HG02852 (cell line): ENCODE measurements at regions not wholly inside any gene's neighbourhood (a gene's known extent, or its start where the extent isn't known, plus 50 kb on each side); places are given as distances from the start of the nearest gene placed in this dataset.
"Not testable (repeated sequence)": the region's sequence is repeated elsewhere in the genome, so short reads cannot be mapped to it uniquely, and the experiment has no call there.

Experiments
- ATAC-seq: cut with Tn5 transposase; IDR thresholded peaks from one replicate; pipeline ENCODE4 v1.9.1; 2021; ENCODE audit warnings: mild to moderate bottlenecking, moderate library complexity; ENCODE audit not compliant: unreplicated experiment

DNA sequence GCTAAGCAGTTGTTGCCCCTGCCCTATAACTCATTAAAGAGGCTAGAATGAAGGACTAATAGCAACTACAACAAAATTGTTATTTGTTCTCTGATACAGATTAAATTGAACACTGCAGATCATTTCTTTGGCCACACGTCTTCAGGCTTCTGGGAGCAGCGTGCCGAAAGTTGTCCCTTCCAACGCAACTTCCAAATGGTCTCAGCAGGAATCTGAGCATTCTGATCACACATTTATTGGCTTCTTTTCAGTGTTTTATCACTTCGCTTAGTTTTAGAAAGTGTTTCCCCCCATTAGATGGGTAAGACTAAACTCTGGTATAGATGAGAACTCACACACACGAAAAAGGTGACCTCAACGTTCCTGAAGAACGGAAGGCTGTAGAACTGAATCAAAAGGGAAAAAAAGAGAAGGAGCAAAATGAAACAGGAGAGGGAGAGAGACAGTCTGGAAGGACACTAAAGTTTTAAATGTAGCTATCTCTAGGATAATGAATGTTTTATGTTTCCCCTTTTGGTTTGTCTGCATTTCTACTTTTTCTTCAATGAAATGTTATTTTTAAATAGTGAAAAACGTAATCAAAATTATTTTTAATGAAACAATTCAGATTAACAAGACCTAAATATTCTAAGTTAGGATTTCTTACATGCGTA is 336.5 kb downstream of the RRAGC start:
- ATAC-seq, result no peak

DNA sequence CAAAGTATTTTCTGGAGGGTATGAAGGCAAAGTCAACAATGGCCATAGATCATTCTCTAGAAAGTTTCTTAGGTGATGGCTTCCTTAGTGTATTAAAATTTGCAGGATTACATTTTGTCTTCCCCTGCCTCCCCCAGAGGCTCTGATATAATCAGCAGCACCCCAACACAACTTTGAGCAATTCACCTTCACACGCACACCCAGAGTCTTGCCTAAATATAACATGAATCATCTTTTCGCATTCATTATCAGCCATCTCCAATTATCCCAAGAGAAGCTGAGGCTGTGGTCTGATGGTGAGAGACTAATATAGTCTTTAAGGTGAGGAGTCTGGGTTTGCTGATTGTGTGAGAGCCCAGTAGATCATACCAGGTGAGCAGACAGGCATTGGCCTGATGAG is 343.0 kb downstream of the RRAGC start:
- no peak for ATAC-seq

- ATAC-seq, result no peak
Measured at GRCh38 chr1:38512789-38513188, 346.8 kb downstream of the RRAGC start.

- no peak for ATAC-seq
Measured at GRCh38 chr1:38512024-38512767, 347.4 kb downstream of the RRAGC start.

GRCh38 chr1:38508232-38508631 is 351.3 kb downstream of the RRAGC start:
- ATAC-seq, result no peak

DNA sequence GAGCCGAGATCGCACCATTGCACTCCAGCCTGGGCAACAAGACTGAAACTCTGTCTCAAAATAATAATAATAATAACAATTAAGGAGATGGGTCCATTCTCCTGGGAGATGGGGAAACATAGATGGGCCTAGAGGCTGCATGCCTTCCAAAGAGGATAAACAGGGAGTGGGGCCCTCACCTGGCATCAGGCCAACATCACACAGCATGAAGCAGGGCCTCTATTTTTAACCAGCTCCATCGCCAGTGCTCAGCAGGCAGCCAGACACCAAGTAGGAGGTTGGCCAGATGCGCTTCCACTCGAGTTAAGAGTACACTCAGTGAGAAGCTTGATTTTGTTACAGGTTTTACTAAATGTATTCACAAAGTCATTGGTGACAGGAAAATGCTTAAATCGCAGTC is 352.0 kb downstream of the RRAGC start:
- ATAC-seq, result no peak

DNA sequence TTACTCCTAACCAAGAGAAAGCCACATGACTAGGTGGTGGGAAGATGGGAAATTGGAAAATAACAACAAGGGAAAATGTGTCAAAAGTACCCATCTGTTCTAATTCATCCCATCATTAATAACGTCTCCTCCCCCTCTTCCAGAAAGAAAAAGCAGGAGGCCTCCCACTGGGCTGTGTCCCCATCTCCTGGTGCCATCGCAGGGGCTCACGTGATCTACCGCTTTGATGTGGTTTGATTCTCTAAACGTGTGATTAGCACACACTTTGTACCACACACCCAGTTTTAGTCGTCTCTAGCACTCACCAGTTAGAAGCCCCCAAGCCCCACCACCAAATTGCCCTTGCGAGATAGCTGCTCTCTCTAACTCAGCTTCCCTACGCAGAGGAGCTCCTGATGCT is 353.6 kb downstream of the RRAGC start:
- ATAC-seq, result no peak

- no peak for ATAC-seq
Measured at GRCh38 chr1:38502758-38503157, 356.8 kb downstream of the RRAGC start.

DNA sequence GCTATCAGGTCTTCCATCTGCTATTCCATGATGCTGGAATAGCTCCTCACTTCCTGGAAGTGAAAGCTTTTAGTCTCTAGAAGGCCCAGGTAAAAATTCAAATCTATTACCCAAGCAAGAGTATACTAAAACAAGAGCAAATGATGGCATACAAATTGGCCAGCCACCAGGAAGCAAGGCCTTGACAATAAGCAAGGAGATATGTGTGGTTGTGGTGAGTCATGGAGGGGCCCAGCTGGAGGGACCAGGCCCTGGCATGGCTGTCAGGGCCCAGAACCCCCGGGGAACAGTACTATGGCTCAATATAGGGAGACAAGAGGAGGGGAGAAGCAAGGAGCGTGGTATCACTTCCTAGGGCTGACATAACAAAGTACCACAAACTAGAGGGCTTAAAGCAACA is 358.7 kb downstream of the RRAGC start:
- ATAC-seq, result no peak

GRCh38 chr1:38500352-38500751 is 359.2 kb downstream of the RRAGC start:
- ATAC-seq, result no peak

DNA sequence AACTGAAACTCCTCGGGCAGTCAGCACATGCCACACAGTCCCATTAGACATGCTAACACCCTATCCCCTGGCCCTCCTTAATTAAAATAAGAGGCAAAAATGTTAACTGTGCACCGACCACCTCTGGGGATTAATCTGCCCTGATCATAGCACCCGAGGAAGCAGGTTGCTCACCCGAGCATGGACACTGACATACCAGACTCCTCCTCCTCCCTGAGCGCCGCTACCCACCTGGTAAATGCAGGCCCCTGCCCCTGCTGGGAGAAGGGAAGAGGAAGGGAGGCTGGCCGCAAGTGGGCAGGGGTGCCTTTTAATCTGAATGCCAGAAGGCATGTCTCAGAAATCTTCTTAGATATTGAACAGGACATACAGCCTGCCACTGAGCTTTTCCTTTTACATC is 360.9 kb downstream of the RRAGC start:
- ATAC-seq, result no peak

DNA sequence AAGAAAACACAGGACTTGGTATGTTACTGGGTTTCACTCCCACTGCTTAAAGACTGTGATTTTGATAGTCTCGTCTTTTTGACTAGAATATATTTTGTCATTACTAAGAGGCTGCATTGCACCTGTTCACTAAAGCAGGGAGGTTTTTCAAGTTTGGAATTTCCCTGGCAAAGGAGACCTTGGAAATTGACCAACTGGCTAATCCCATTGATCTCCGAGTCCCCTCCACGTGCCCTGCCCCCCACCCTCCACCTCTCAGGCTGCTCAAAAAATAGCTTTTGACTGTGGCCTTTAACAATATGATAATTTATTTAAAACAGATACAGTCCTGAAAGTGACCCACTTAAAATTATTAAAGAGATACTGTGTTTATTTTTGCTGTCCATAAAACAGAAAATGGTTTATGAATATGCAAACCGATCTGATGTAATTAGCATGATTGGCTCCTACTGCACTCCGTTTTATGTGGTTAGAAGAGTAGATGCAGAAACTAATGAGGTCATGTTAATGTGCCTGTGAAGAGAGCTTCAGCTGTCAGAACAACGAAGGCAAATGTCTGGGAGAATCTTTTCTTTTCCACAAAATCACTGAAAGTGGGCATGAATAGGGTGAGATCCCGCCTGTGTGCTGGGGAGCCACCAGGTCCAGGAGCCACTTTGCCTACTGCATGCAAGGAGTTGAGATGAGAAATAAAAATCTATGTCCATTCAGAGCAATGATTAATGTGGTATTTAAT is 361.5 kb downstream of the RRAGC start:
- no peak for ATAC-seq

GRCh38 chr1:38493306-38493705 is 366.3 kb downstream of the RRAGC start:
- not testable (repeated sequence) for ATAC-seq

- ATAC-seq, result no peak
Measured at GRCh38 chr1:38489844-38490270, 369.7 kb downstream of the RRAGC start.

DNA sequence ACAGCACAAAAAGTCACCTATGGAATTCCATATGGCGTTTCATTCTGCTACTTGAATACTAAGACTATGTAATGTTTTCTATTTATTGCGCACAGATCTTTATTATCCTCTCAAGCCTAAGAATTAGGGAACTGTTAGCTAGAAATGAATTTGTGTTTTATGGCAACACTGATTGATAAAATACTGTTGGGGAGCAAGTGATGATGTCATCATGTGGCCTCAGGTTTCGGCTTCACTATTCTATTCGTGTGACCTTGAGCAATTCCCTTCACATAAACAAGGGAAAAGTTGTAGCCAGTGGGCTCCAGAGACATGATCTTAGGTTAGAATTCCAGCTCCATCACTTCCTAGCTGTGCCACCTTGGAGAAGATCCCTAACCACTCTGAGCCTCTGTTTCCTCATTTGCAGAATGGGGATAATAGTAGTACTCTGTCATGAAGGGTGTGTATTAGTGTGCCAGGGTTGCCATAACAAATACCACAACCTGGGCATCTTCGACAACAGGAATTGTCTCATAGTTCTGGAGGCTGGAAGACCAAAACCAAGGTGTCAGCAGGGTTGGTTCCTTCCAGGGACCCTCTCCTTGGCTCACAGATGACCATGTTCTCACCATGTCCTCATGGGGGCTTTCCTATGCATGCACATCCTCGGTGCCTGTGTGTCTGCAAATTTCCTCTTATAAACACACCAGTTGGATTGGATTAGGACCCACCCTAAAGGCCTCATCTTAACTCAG is 371.2 kb downstream of the RRAGC start:
- ATAC-seq, result no peak

GRCh38 chr1:38487396-38487795 is 372.2 kb downstream of the RRAGC start:
- ATAC-seq, result no peak

DNA sequence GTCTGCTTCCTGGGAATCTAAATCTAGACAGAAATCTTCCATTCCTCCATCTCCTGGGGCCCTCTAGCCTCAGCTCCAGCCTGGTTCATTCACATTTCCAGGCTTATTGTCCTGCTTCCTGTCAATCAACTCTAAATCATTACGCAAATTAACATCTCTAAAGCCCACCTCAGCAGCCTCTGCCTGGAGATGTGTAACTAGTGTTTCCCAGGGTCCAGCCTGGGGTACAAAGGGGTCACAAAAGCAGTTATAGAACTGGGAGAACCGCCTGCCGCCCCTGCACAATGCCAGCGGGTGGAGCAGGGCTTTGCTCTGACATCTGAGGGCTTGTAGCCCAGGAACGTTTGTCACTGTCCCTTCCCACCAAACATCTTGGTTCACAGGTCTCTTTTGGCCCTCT is 373.5 kb downstream of the RRAGC start:
- ATAC-seq, result no peak

DNA sequence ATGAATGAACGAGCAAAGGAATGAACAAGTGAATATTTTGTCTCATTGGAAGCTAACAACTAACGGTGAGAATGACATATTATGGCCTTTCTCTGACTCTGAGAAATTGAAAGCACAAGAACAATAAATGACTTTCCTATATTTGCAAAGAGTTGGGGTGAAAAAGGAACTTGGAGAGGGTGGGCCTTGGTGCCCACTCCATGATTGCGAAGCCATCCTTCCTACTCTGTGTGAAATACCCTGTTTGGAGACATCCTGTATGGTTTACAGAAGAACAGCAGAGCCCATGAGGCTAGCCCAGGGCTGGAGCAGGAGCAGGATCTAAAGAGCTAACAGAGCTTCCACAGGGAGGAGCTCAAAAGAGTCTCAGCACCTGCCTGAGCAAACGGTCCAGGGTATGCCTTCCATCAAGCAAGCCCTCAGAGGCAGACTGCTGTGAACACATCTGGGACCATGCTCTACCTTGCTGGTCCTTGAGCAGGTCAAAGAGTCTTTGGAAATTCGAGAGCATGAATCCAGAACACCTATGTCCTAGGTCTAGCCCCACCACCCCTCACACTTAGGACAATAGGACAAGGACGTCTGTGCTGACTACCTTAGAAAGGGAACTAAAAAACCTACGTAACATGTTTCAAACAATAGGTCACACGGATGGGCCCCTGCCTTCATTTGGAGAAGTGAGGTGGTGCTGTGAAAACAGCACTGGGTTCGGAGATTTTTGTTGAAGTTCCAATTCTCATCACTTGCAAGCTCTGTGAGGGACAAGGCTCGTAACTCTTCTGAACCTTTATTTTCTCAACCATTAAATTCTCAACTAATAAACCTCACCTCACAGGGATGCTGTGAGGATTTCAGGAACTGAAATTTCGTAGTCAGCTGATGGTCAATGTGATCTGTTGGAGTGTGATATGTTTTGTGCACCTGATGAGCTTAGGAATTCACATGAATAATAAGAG is 377.4 kb downstream of the RRAGC start:
- no peak for ATAC-seq

DNA sequence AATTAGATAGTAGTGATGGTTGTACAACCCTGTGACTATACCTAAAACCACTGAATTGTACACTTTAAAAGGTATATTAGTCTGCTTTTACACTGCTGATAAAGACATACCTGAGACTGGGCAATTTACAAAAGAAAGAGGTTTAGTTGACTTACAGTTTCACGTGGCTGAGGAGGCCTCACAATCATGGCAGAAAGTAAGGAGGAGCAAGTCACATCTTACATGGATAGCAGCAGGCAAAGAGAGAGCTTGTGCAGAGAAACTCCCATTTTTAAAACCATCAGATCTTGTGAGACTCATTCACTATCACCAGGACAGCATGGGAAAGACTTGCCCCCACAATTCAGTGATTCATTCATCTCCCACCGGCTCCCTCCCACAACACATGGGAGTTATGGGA is 379.9 kb downstream of the RRAGC start:
- not testable (repeated sequence) for ATAC-seq

DNA sequence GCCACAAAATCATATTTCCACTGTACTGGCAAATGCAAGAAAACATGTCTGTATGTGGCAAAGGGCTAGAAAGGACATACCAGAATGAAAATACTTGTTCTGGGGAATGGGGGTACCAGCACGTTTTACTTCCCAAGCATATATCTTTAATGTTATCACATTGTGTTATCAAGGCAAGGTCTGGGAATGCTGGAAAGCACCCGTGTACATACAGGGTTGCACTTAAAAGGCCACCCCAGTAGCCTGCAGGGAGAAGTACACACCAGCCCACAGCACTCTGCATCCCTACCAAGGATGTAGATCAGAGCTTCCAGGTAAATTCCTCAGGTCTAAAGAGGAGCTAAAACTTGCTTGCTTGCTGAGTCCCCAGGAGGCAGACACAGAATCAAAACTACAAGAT is 381.8 kb downstream of the RRAGC start:
- ATAC-seq, result no peak
